T-cell (primary cell): ENCODE measurements at regions not wholly inside any gene's neighbourhood (a gene's known extent, or its start where the extent isn't known, plus 50 kb on each side); places are given as distances from the start of the nearest gene placed in this dataset.

ENCODE experiments used
- ATAC-seq, 4 experiments: fragments of 200-7000 bp in 3 of 4; fragments of 150-1000 bp in 1 of 4; cut with Tn5 transposase; replicated peaks in 1 of 4; 1 replicate in 3 of 4; 2 replicates in 1 of 4; pipeline ENCODE4 v1.10.0; 2021; ENCODE audit warnings: moderate library complexity in 3 of 4, mild to moderate bottlenecking in 2 of 4, moderate number of reproducible peaks in 1 of 4
- CTCF ChIA-PET, 2 donors: fragments of 300-600 bp; sonication (Branson Sonifier 250); formaldehyde crosslinking; loops; one replicate each; lab custom pipeline; 2022; ENCODE audit warnings: antibody characterized with exemption in 2 of 2; lab: Charles Lee
- POLR2A ChIA-PET, 2 donors: fragments of 300-600 bp; sonication (Branson Sonifier 250); formaldehyde crosslinking; loops; one replicate each; lab custom pipeline; 2022; ENCODE audit warnings: antibody characterized with exemption in 2 of 2; lab: Charles Lee
- DNase-seq, 35 experiments: peaks; one replicate each; pipeline versions ENCODE4 v3.0.0 to v3.0.0-alpha.2; 2013 to 2023
- H3K27ac ChIP-seq: one replicate; pipeline ENCODE4 v1.5.1; 2013; ENCODE audit warnings: low read length
- H3K27me3 ChIP-seq, 2 experiments: replicated peaks in 1 of 2; 1 replicate in 1 of 2; 2 replicates in 1 of 2; pipeline versions ENCODE4 v1.6.1 to v1.7.0; 2013; ENCODE audit warnings: low read length in 1 of 2, mixed read lengths in 1 of 2; ENCODE audit not compliant: control insufficient read depth in 2 of 2, insufficient read depth in 2 of 2; ENCODE audit errors: extremely low read depth in 1 of 2
- H3K36me3 ChIP-seq, 2 donors: 1 replicate in 1 of 2; 2 replicates in 1 of 2; pipeline versions ENCODE4 v1.6.1 to v1.7.0; 2013; ENCODE audit warnings: low read length in 1 of 2; ENCODE audit not compliant: control insufficient read depth in 2 of 2, insufficient read depth in 1 of 2; ENCODE audit errors: extremely low read depth in 1 of 2
- H3K4me1 ChIP-seq, 2 experiments: 1 replicate in 1 of 2; 2 replicates in 1 of 2; pipeline versions ENCODE4 v1.6.1 to v1.7.0; 2013; ENCODE audit warnings: low read length in 2 of 2, mixed read lengths in 1 of 2; ENCODE audit not compliant: insufficient read depth in 2 of 2, control insufficient read depth in 1 of 2; ENCODE audit errors: extremely low read depth in 1 of 2
- H3K4me3 ChIP-seq, 2 donors: 1 replicate in 1 of 2; 2 replicates in 1 of 2; pipeline versions ENCODE4 v1.5.1 to v1.7.0; 2013; ENCODE audit warnings: mild to moderate bottlenecking in 2 of 2, low read length in 1 of 2, moderate library complexity in 1 of 2; ENCODE audit not compliant: control insufficient read depth in 1 of 2; ENCODE audit errors: extremely low read depth in 1 of 2
- H3K9me3 ChIP-seq: 2 replicates; pipeline ENCODE4 v1.7.0; 2013
- H3K27ac Mint-ChIP-seq, 2 donors: one replicate each; pipeline ENCODE4 v1.8.0; 2020 to 2021; ENCODE audit warnings: mild to moderate bottlenecking in 2 of 2, mixed read lengths in 2 of 2
- H3K27me3 Mint-ChIP-seq, 2 donors: one replicate each; pipeline ENCODE4 v1.8.0; 2021 to 2022; ENCODE audit warnings: mixed read lengths in 2 of 2
- H3K36me3 Mint-ChIP-seq: one replicate; pipeline ENCODE4 v1.8.0; 2021; ENCODE audit warnings: mixed read lengths
- H3K4me1 Mint-ChIP-seq, 3 donors: one replicate each; pipeline ENCODE4 v1.8.0; 2020 to 2022; ENCODE audit warnings: mixed read lengths in 3 of 3, mild to moderate bottlenecking in 1 of 3
- H3K4me3 Mint-ChIP-seq, 3 donors: one replicate each; pipeline ENCODE4 v1.8.0; 2020 to 2022; ENCODE audit warnings: mild to moderate bottlenecking in 3 of 3, mixed read lengths in 3 of 3, moderate library complexity in 3 of 3
- H3K9me3 Mint-ChIP-seq, 3 donors: one replicate each; pipeline ENCODE4 v1.8.0; 2020 to 2022; ENCODE audit warnings: mixed read lengths in 3 of 3
- WGBS: methylation state at CpG from one replicate; pipeline ENCODE4 v1.1.5; 2013; ENCODE audit warnings: missing lambda C conversion rate; ENCODE audit not compliant: insufficient coverage; 5-methylcytosine and 5-hydroxymethylcytosine counted together

GRCh38 chr1:4113897-4114296 lies 213.8 kb upstream of the C1orf174 start:
- Histone ChIP-seq H3K27ac (no peak overlapping the region), H3K9me3 (no peaks in the 10 kb centered on the region), H3K4me1 (no peaks in the 10 kb centered on the region), H3K4me3 (no peak overlapping the region), H3K27me3 (peaks cover 0 to 12% of the 10 kb centered on the region in 2 experiments), H3K36me3 (no peaks in the 10 kb centered on the region)
- Mint-ChIP-seq H3K36me3 (no peaks in the 10 kb centered on the region), H3K4me1 (no peaks in the 10 kb centered on the region), H3K27me3 (peaks cover 5 to 13% of the 10 kb centered on the region in 2 donors), H3K4me3 (no peak overlapping the region), H3K9me3 (peaks cover 0 to 10% (median 4%) of the 10 kb centered on the region in 3 donors), H3K27ac (no peak overlapping the region)
- no peak for DNase-seq
- POLR2A ChIA-PET = no interaction called here
- WGBS = no CpG with 5 or more reads among the region's 2 CpGs
- CTCF ChIA-PET = no interaction called here
- no peak for ATAC-seq

- Mint-ChIP-seq H3K4me3 (no peak overlapping the region), H3K4me1 (no peaks in the 10 kb centered on the region), H3K27ac (no peak overlapping the region), H3K36me3 (no peaks in the 10 kb centered on the region), H3K9me3 (peaks cover 0 to 10% (median 4%) of the 10 kb centered on the region in 3 donors), H3K27me3 (peaks cover 5 to 8% of the 10 kb centered on the region in 2 donors)
- Histone ChIP-seq H3K36me3 (no peaks in the 10 kb centered on the region), H3K4me3 (no peak overlapping the region), H3K4me1 (no peaks in the 10 kb centered on the region), H3K27me3 (peaks cover 0 to 19% of the 10 kb centered on the region in 2 experiments), H3K9me3 (no peaks in the 10 kb centered on the region), H3K27ac (no peak overlapping the region)
- ChIA-PET POLR2A (no interaction called here), CTCF (no interaction called here)
- WGBS = 87% methylated on average over 16 of the region's 18 CpGs
- ATAC-seq = no peak
- DNase-seq = no peak
These were observed 215.3 kb upstream of the C1orf174 start for GRCh38 chr1:4115191-4115900.

- no peaks in the 10 kb centered on the region for H3K36me3 Mint-ChIP-seq
- WGBS = 75% methylated on average over 6 of the region's 9 CpGs
These were observed 217.1 kb upstream of the C1orf174 start for GRCh38 chr1:4117196-4117595.

GRCh38 chr1:4118746-4119515 lies 218.9 kb upstream of the C1orf174 start:
- peaks cover 0 to 27% of the 10 kb centered on the region in 2 experiments for H3K27me3 ChIP-seq
- H3K27ac Mint-ChIP-seq = no peak overlapping the region
- ATAC-seq (no peak), DNase-seq (no peak)
- H3K4me1 ChIP-seq = no peaks in the 10 kb centered on the region
- peaks cover 3 to 5% of the 10 kb centered on the region in 2 donors for H3K27me3 Mint-ChIP-seq
- no peaks in the 10 kb centered on the region for H3K9me3 ChIP-seq
- POLR2A ChIA-PET = no interaction called here
- no peaks in the 10 kb centered on the region for H3K36me3 ChIP-seq
- CTCF ChIA-PET = no interaction called here
- H3K4me1 Mint-ChIP-seq = no peaks in the 10 kb centered on the region
- H3K27ac ChIP-seq = no peak overlapping the region
- no peak overlapping the region for H3K4me3 ChIP-seq
- peaks cover 0 to 4% (median 4%) of the 10 kb centered on the region in 3 donors for H3K9me3 Mint-ChIP-seq
- no peaks in the 10 kb centered on the region for H3K36me3 Mint-ChIP-seq
- H3K4me3 Mint-ChIP-seq = no peak overlapping the region
- 43% methylated on average over 8 of the region's 12 CpGs for WGBS

More at GRCh38 chr1:4117196-4117595, 217.1 kb upstream of the C1orf174 start:
- peaks cover 3 to 5% of the 10 kb centered on the region in 2 donors for H3K27me3 Mint-ChIP-seq
- H3K4me1 Mint-ChIP-seq = no peaks in the 10 kb centered on the region
- Histone ChIP-seq H3K27me3 (peaks cover 0 to 23% of the 10 kb centered on the region in 2 experiments), H3K9me3 (no peaks in the 10 kb centered on the region), H3K4me3 (no peak overlapping the region), H3K36me3 (no peaks in the 10 kb centered on the region), H3K4me1 (no peaks in the 10 kb centered on the region), H3K27ac (no peak overlapping the region)
- no peak for ATAC-seq
- POLR2A ChIA-PET = no interaction called here
- H3K27ac Mint-ChIP-seq = no peak overlapping the region
- peaks cover 0 to 10% (median 4%) of the 10 kb centered on the region in 3 donors for H3K9me3 Mint-ChIP-seq
- CTCF ChIA-PET = no interaction called here
- no peak for DNase-seq
- H3K4me3 Mint-ChIP-seq = no peak overlapping the region

GRCh38 chr1:4119516-4120220 lies 219.6 kb upstream of the C1orf174 start:
- Mint-ChIP-seq H3K27me3 (peaks cover 5% of the 10 kb centered on the region in 2 donors), H3K36me3 (no peaks in the 10 kb centered on the region), H3K27ac (no peak overlapping the region), H3K4me1 (no peaks in the 10 kb centered on the region), H3K9me3 (no peaks in the 10 kb centered on the region), H3K4me3 (no peak overlapping the region)
- no peak for DNase-seq
- H3K9me3 ChIP-seq = no peaks in the 10 kb centered on the region
- CTCF ChIA-PET = no interaction called here
- no peak for ATAC-seq
- POLR2A ChIA-PET = no interaction called here
- no peak overlapping the region for H3K4me3 ChIP-seq
- H3K27ac ChIP-seq = no peak overlapping the region
- WGBS = 56% methylated on average over 11 of the region's 11 CpGs
- H3K4me1 ChIP-seq = no peaks in the 10 kb centered on the region
- peaks cover 0 to 29% of the 10 kb centered on the region in 2 experiments for H3K27me3 ChIP-seq
- H3K36me3 ChIP-seq = no peaks in the 10 kb centered on the region

GRCh38 chr1:4120557-4121292 lies 220.7 kb upstream of the C1orf174 start:
- H3K4me3 ChIP-seq = no peak overlapping the region
- 65% methylated on average over 15 of the region's 15 CpGs for WGBS
- ChIA-PET CTCF (no interaction called here), POLR2A (no interaction called here)
- no peaks in the 10 kb centered on the region for H3K4me1 Mint-ChIP-seq
- H3K36me3 Mint-ChIP-seq = no peaks in the 10 kb centered on the region
- no peak overlapping the region for H3K27ac Mint-ChIP-seq
- no peaks in the 10 kb centered on the region for H3K9me3 Mint-ChIP-seq
- ATAC-seq (no peak), DNase-seq (no peak)
- H3K4me3 Mint-ChIP-seq = no peak overlapping the region
- H3K27me3 ChIP-seq = peaks cover 0 to 29% of the 10 kb centered on the region in 2 experiments
- H3K9me3 ChIP-seq = no peaks in the 10 kb centered on the region
- no peaks in the 10 kb centered on the region for H3K4me1 ChIP-seq
- H3K27me3 Mint-ChIP-seq = peaks cover 5 to 8% of the 10 kb centered on the region in 2 donors
- no peaks in the 10 kb centered on the region for H3K36me3 ChIP-seq
- H3K27ac ChIP-seq = no peak overlapping the region
